GM23338 (cell line): ENCODE measurements at regions not wholly inside any gene's neighbourhood (a gene's known extent, or its start where the extent isn't known, plus 50 kb on each side); places are given as distances from the start of the nearest gene placed in this dataset.

ENCODE experiments used
- ATAC-seq: fragments of 200-7000 bp; cut with Tn5 transposase; 3 replicates; pipeline ENCODE4 v1.9.1; 2020
- DNase-seq: peaks from one replicate; pipeline ENCODE4 v3.0.0-alpha.2; 2015; ENCODE audit warnings: low spot score
- H2AFZ ChIP-seq: fragments of 200-600 bp; sonication (generic); 2 replicates; pipeline ENCODE4 v1.8.0; 2016; ENCODE audit warnings: antibody characterized with exemption, mild to moderate bottlenecking, moderate library complexity
- H3F3A ChIP-seq: fragments of 200-600 bp; sonication (generic); replicated peaks from 2 replicates; pipeline ENCODE4 v1.8.0; 2017; ENCODE audit warnings: antibody characterized with exemption, mixed run types, low read depth
- H3K27ac ChIP-seq: fragments of 200-600 bp; sonication (generic); 2 replicates; pipeline ENCODE4 v1.6.1; 2016; ENCODE audit warnings: low read depth
- H3K27me3 ChIP-seq: fragments of 200-600 bp; sonication (generic); 2 replicates; pipeline ENCODE4 v1.8.0; 2016; ENCODE audit warnings: mild to moderate bottlenecking, mixed run types, moderate library complexity; ENCODE audit not compliant: insufficient read depth
- H3K36me3 ChIP-seq: fragments of 200-600 bp; sonication (generic); 2 replicates; pipeline ENCODE4 v1.8.0; 2016; ENCODE audit warnings: mild to moderate bottlenecking; ENCODE audit not compliant: insufficient read depth
- H3K4me1 ChIP-seq: fragments of 200-600 bp; sonication (generic); 2 replicates; pipeline ENCODE4 v1.8.0; 2016; ENCODE audit warnings: mild to moderate bottlenecking, moderate library complexity; ENCODE audit not compliant: insufficient read depth
- H3K4me2 ChIP-seq: fragments of 200-600 bp; sonication (generic); 2 replicates; pipeline ENCODE4 v1.7.1; 2017; ENCODE audit warnings: mixed run types
- H3K4me3 ChIP-seq: fragments of 200-600 bp; sonication (generic); 2 replicates; pipeline ENCODE4 v1.6.1; 2016; ENCODE audit warnings: mixed run types
- H3K79me2 ChIP-seq: fragments of 200-600 bp; sonication (generic); replicated peaks from 2 replicates; pipeline ENCODE4 v1.8.0; 2017; ENCODE audit warnings: mild to moderate bottlenecking; ENCODE audit not compliant: insufficient read depth
- H3K9me2 ChIP-seq: fragments of 200-600 bp; sonication (generic); 2 replicates; pipeline ENCODE4 v1.8.0; 2017; ENCODE audit not compliant: insufficient read depth
- H4K20me1 ChIP-seq: fragments of 200-600 bp; sonication (generic); replicated peaks from 2 replicates; pipeline ENCODE4 v1.8.0; 2017; ENCODE audit warnings: mild to moderate bottlenecking; ENCODE audit not compliant: insufficient read depth
- H3K27ac Mint-ChIP-seq: 2 replicates; pipeline ENCODE4 v1.8.0; 2020; ENCODE audit warnings: inconsistent platforms, mild to moderate bottlenecking, moderate library complexity, mixed read lengths
- H3K27me3 Mint-ChIP-seq: 3 replicates; pipeline ENCODE4 v1.8.0; 2022; ENCODE audit warnings: low read depth, mild to moderate bottlenecking, moderate library complexity, mixed read lengths, inconsistent platforms; ENCODE audit not compliant: insufficient read depth, poor library complexity
- H3K36me3 Mint-ChIP-seq: 3 replicates; pipeline ENCODE4 v1.8.0; 2021; ENCODE audit warnings: low read depth, mild to moderate bottlenecking, inconsistent platforms, moderate library complexity, mixed read lengths
- H3K4me1 Mint-ChIP-seq: 3 replicates; pipeline ENCODE4 v1.8.0; 2020; ENCODE audit warnings: mild to moderate bottlenecking, inconsistent platforms, mixed read lengths
- H3K4me3 Mint-ChIP-seq: 3 replicates; pipeline ENCODE4 v1.8.0; 2021; ENCODE audit warnings: moderate library complexity, mild to moderate bottlenecking, inconsistent platforms, mixed read lengths
- H3K9me3 Mint-ChIP-seq: 3 replicates; pipeline ENCODE4 v1.8.0; 2020; ENCODE audit warnings: moderate library complexity, mild to moderate bottlenecking, inconsistent platforms, mixed read lengths
- CREB1 ChIP-seq: fragments of 250-450 bp; sonication (Bioruptor Pico); IDR thresholded peaks from 2 replicates; pipeline ENCODE4 v1.5.0; 2020; ENCODE audit warnings: low read depth, mild to moderate bottlenecking, moderate library complexity
- CTCF ChIP-seq, 2 experiments: fragments of 200-600 bp in 1 of 2; sonication (generic) in 1 of 2; conservative IDR thresholded peaks; 2 replicates each; pipeline versions ENCODE4 v1.5.1 to v1.6.1; 2016 to 2017; ENCODE audit warnings: antibody characterized with exemption in 2 of 2, low read depth in 2 of 2, mild to moderate bottlenecking in 2 of 2, moderate library complexity in 1 of 2
- ETS1 ChIP-seq: IDR thresholded peaks from 2 replicates; pipeline ENCODE4 v1.6.1; 2016; ENCODE audit warnings: antibody characterized with exemption
- EZH2 ChIP-seq: fragments of 200-600 bp; sonication (generic); IDR thresholded peaks from one replicate; pipeline ENCODE4 v1.8.0; 2017; ENCODE audit warnings: antibody characterized with exemption, mild to moderate bottlenecking, low read depth; ENCODE audit not compliant: unreplicated experiment
- EZH2phosphoT487 ChIP-seq: fragments of 200-600 bp; sonication (generic); IDR thresholded peaks from one replicate; pipeline ENCODE4 v1.8.1; 2018; ENCODE audit warnings: antibody characterized with exemption; ENCODE audit not compliant: unreplicated experiment
- JUNB ChIP-seq: IDR thresholded peaks from one replicate; pipeline ENCODE4 v1.6.1; 2016; ENCODE audit warnings: antibody characterized with exemption; ENCODE audit not compliant: unreplicated experiment
- NANOG ChIP-seq: IDR thresholded peaks from 2 replicates; pipeline ENCODE4 v1.6.1; 2016; ENCODE audit warnings: antibody characterized with exemption, borderline replicate concordance
- POLR2AphosphoS5 ChIP-seq: IDR thresholded peaks from 2 replicates; pipeline ENCODE4 v1.6.1; 2016; ENCODE audit warnings: antibody characterized with exemption, low read depth
- STAT1 ChIP-seq: IDR thresholded peaks from one replicate; pipeline ENCODE4 v1.6.1; 2016; ENCODE audit warnings: antibody characterized with exemption; ENCODE audit not compliant: unreplicated experiment
- ZNF114 ChIP-seq: fragments of 250-450 bp; sonication (Bioruptor Pico); IDR thresholded peaks from 2 replicates; pipeline ENCODE4 v1.5.0; 2020; ENCODE audit warnings: mild to moderate bottlenecking, moderate library complexity
- ZNF331 ChIP-seq: fragments of 250-450 bp; sonication (Bioruptor Pico); IDR thresholded peaks from 2 replicates; pipeline ENCODE4 v1.5.0; 2020; ENCODE audit warnings: low read depth, mild to moderate bottlenecking, moderate library complexity
- ZNF462 ChIP-seq: fragments of 250-450 bp; sonication (Bioruptor Pico); IDR thresholded peaks from 2 replicates; pipeline ENCODE4 v1.5.0; 2020; ENCODE audit warnings: mild to moderate bottlenecking, moderate library complexity
- TF ChIP-seq, protein P1 (sequence below): IDR thresholded peaks from one replicate; pipeline ENCODE4 v1.6.1; 2018; ENCODE audit warnings: antibody characterized with exemption; ENCODE audit not compliant: unreplicated experiment

- Histone ChIP-seq H4K20me1 (no peaks in the 10 kb centered on the region), H3F3A (peaks cover 5% of the 10 kb centered on the region; the same call in 1 of the 2 replicates), H3K36me3 (no peaks in the 10 kb centered on the region), H3K4me1 (peaks cover 47% of the 10 kb centered on the region), H3K27ac (no peak overlapping the region), H3K27me3 (peaks cover 5% of the 10 kb centered on the region; the same call in 1 of the 2 replicates), H2AFZ (peak overlapping the region; percentile 84), H3K79me2 (no peaks in the 10 kb centered on the region), H3K4me3 (no peak overlapping the region), H3K9me2 (no peaks in the 10 kb centered on the region), H3K4me2 (peak overlapping the region; percentile 51; the same call in 1 of the 2 replicates)
- TF ChIP-seq, protein P1, sequence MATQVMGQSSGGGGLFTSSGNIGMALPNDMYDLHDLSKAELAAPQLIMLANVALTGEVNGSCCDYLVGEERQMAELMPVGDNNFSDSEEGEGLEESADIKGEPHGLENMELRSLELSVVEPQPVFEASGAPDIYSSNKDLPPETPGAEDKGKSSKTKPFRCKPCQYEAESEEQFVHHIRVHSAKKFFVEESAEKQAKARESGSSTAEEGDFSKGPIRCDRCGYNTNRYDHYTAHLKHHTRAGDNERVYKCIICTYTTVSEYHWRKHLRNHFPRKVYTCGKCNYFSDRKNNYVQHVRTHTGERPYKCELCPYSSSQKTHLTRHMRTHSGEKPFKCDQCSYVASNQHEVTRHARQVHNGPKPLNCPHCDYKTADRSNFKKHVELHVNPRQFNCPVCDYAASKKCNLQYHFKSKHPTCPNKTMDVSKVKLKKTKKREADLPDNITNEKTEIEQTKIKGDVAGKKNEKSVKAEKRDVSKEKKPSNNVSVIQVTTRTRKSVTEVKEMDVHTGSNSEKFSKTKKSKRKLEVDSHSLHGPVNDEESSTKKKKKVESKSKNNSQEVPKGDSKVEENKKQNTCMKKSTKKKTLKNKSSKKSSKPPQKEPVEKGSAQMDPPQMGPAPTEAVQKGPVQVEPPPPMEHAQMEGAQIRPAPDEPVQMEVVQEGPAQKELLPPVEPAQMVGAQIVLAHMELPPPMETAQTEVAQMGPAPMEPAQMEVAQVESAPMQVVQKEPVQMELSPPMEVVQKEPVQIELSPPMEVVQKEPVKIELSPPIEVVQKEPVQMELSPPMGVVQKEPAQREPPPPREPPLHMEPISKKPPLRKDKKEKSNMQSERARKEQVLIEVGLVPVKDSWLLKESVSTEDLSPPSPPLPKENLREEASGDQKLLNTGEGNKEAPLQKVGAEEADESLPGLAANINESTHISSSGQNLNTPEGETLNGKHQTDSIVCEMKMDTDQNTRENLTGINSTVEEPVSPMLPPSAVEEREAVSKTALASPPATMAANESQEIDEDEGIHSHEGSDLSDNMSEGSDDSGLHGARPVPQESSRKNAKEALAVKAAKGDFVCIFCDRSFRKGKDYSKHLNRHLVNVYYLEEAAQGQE = no peak
- no peak for TF ChIP-seq ZNF114 (CRISPR knock-in tag)
- TF ChIP-seq CREB1 (CRISPR knock-in tag) = no peak
- no peak for TF ChIP-seq ZNF331
- no peak for TF ChIP-seq ZNF462 (CRISPR knock-in tag)
- TF ChIP-seq STAT1 = no peak
- no peak; a peak in 1 of 4 replicates for TF ChIP-seq CTCF (conservative IDR thresholded peaks at IDR 0.05; ENCODE audit: low read depth in 2 of 2)
- no peak for TF ChIP-seq EZH2phosphoT487
- no peak for TF ChIP-seq EZH2
- no peak for TF ChIP-seq POLR2AphosphoS5
- TF ChIP-seq NANOG = no peak
- no peak for TF ChIP-seq JUNB
- TF ChIP-seq ETS1 = no peak
- Mint-ChIP-seq H3K4me1 (peaks cover 48% of the 10 kb centered on the region), H3K27me3 (peaks cover 28% of the 10 kb centered on the region), H3K4me3 (no peak overlapping the region), H3K27ac (no peak overlapping the region), H3K36me3 (no peaks in the 10 kb centered on the region), H3K9me3 (no peaks in the 10 kb centered on the region)
- ATAC-seq (no peak), DNase-seq (peak; percentile 55)
Observed at GRCh38 chr9:129561594-129562281, 59.2 kb downstream of the C9orf50 start.
